IMR-90 (cell line): ENCODE measurements at regions not wholly inside any gene's neighbourhood (a gene's known extent, or its start where the extent isn't known, plus 50 kb on each side); places are given as distances from the start of the nearest gene placed in this dataset.

Experiments used
- ATAC-seq: fragments of 200-7000 bp; cut with Tn5 transposase; 2 replicates; pipeline ENCODE4 v1.9.1; 2020; ENCODE audit warnings: low read depth, mild to moderate bottlenecking, moderate library complexity
- BruUV-seq: library from RNA; stranded (reverse); fragments of 400-500 nt; replicated peaks from 2 replicates; lab custom pipeline; 2021; lab: Mats Ljungman, UMichigan
- CTCF ChIA-PET: fragments of 300-600 bp; formaldehyde crosslinking; extraction: SDS; loops from one replicate; lab custom pipeline; 2021; ENCODE audit warnings: antibody characterized with exemption; lab: Yijun Ruan, JAX
- POLR2A ChIA-PET: fragments of 300-600 bp; sonication (Branson Sonifier 250); formaldehyde crosslinking; loops from one replicate; lab custom pipeline; 2022; ENCODE audit warnings: antibody characterized with exemption; ENCODE audit not compliant: unreplicated experiment; lab: Charles Lee
- DNase-seq: peaks from one replicate; pipeline ENCODE4 v3.0.0; 2013
- H2AFZ ChIP-seq: replicated peaks from 2 replicates; pipeline ENCODE3; 2013; ENCODE audit warnings: low read length, mild to moderate bottlenecking; ENCODE audit not compliant: poor library complexity
- H2AK5ac ChIP-seq: 2 replicates; pipeline ENCODE4 v1.6.1; 2013; ENCODE audit warnings: low read depth, low read length, inconsistent platforms
- H2AK9ac ChIP-seq: replicated peaks from 2 replicates; pipeline ENCODE3; 2013; ENCODE audit warnings: mild to moderate bottlenecking, low read depth, low read length, moderate library complexity; ENCODE audit not compliant: poor library complexity
- H2BK120ac ChIP-seq: 2 replicates; pipeline ENCODE4 v1.6.1; 2013; ENCODE audit warnings: low read depth, low read length, inconsistent platforms
- H2BK15ac ChIP-seq: 3 replicates; pipeline ENCODE4 v1.6.1; 2013; ENCODE audit warnings: low read depth, low read length, inconsistent platforms
- H2BK20ac ChIP-seq: 2 replicates; pipeline ENCODE4 v1.6.1; 2013; ENCODE audit warnings: low read depth, mild to moderate bottlenecking, inconsistent platforms, low read length, moderate library complexity
- H2BK5ac ChIP-seq: 2 replicates; pipeline ENCODE4 v1.6.1; 2013; ENCODE audit warnings: mild to moderate bottlenecking, low read depth, low read length, inconsistent platforms; ENCODE audit not compliant: poor library complexity, severe bottlenecking
- H3K14ac ChIP-seq: replicated peaks from 2 replicates; pipeline ENCODE4 v1.6.1; 2013; ENCODE audit warnings: low read depth, low read length, inconsistent platforms
- H3K18ac ChIP-seq: 2 replicates; pipeline ENCODE4 v1.6.1; 2013; ENCODE audit warnings: low read depth, low read length, control low read depth
- H3K23ac ChIP-seq: 2 replicates; pipeline ENCODE4 v1.6.1; 2013; ENCODE audit warnings: low read depth, low read length, inconsistent platforms
- H3K27ac ChIP-seq: 2 replicates; pipeline ENCODE4 v1.5.1; 2013; ENCODE audit warnings: mild to moderate bottlenecking, control low read depth, low read length; ENCODE audit not compliant: insufficient read depth
- H3K27me3 ChIP-seq: 2 replicates; pipeline ENCODE4 v1.6.1; 2013; ENCODE audit warnings: low read length; ENCODE audit not compliant: control insufficient read depth, insufficient read depth
- H3K36me3 ChIP-seq: 2 replicates; pipeline ENCODE4 v1.6.1; 2013; ENCODE audit warnings: low read length, mixed read lengths; ENCODE audit not compliant: control insufficient read depth, insufficient read depth
- H3K4ac ChIP-seq: 2 replicates; pipeline ENCODE4 v1.6.1; 2013; ENCODE audit warnings: low read depth, low read length, inconsistent platforms
- H3K4me1 ChIP-seq: 2 replicates; pipeline ENCODE4 v1.6.1; 2013; ENCODE audit warnings: low read length, mixed read lengths; ENCODE audit not compliant: control insufficient read depth, insufficient read depth
- H3K4me2 ChIP-seq: 2 replicates; pipeline ENCODE4 v1.6.1; 2013; ENCODE audit warnings: low read depth, mild to moderate bottlenecking, control low read depth, low read length, moderate library complexity
- H3K4me3 ChIP-seq: 2 replicates; pipeline ENCODE4 v1.5.1; 2013; ENCODE audit warnings: low read depth, mild to moderate bottlenecking, control low read depth, low read length, moderate library complexity; ENCODE audit not compliant: insufficient read depth
- H3K56ac ChIP-seq: 2 replicates; pipeline ENCODE4 v1.6.1; 2013; ENCODE audit warnings: low read length, inconsistent platforms; ENCODE audit not compliant: insufficient read depth; ENCODE audit errors: extremely low read depth
- H3K79me1 ChIP-seq, 2 experiments: 2 replicates each; pipeline ENCODE4 v1.6.1; 2013; ENCODE audit warnings: low read length in 2 of 2, inconsistent platforms in 1 of 2, low read depth in 1 of 2
- H3K9ac ChIP-seq: 2 replicates; pipeline ENCODE4 v1.6.1; 2013; ENCODE audit warnings: low read depth, low read length, control low read depth
- H3K9me1 ChIP-seq: 2 replicates; pipeline ENCODE4 v1.6.1; 2013; ENCODE audit warnings: low read length, inconsistent platforms; ENCODE audit not compliant: insufficient read depth
- H3K9me3 ChIP-seq: 2 replicates; pipeline ENCODE4 v1.6.1; 2013; ENCODE audit warnings: low read length; ENCODE audit not compliant: control insufficient read depth, insufficient read depth
- H4K20me1 ChIP-seq: 2 replicates; pipeline ENCODE4 v1.6.1; 2013; ENCODE audit warnings: low read length, inconsistent platforms; ENCODE audit not compliant: insufficient read depth
- H4K5ac ChIP-seq: 2 replicates; pipeline ENCODE4 v1.6.1; 2013; ENCODE audit warnings: mild to moderate bottlenecking, low read depth, low read length, control low read depth
- H4K8ac ChIP-seq, 2 experiments: 2 replicates each; pipeline ENCODE4 v1.6.1; 2013; ENCODE audit warnings: low read depth in 2 of 2, low read length in 2 of 2, control low read depth in 1 of 2, inconsistent platforms in 1 of 2
- H4K91ac ChIP-seq: 2 replicates; pipeline ENCODE4 v1.6.1; 2013; ENCODE audit warnings: low read depth, low read length, inconsistent platforms; ENCODE audit not compliant: insufficient read depth
- MAZ ChIP-seq: IDR thresholded peaks from 2 replicates; pipeline ENCODE4 v1.6.1; 2012; ENCODE audit warnings: low read depth, mild to moderate bottlenecking, low read length, improper control_type of control experiment, moderate library complexity, borderline replicate concordance
- MXI1 ChIP-seq: IDR thresholded peaks from 2 replicates; pipeline ENCODE4 v1.6.1; 2012; ENCODE audit warnings: low read depth, mild to moderate bottlenecking, low read length, moderate library complexity, borderline replicate concordance
- RAD21 ChIP-seq: IDR thresholded peaks from 2 replicates; pipeline ENCODE4 v1.6.1; 2012; ENCODE audit warnings: low read length, improper control_type of control experiment
- WGBS, 2 experiments: methylation state at CpG; one replicate each; pipeline versions ENCODE4 v1.1.5 to v1.1.7; 2013; ENCODE audit warnings: missing lambda C conversion rate in 2 of 2; ENCODE audit not compliant: insufficient read length in 1 of 2; ENCODE audit errors: extremely low coverage in 2 of 2; 5-methylcytosine and 5-hydroxymethylcytosine counted together
- dilution Hi-C: fragments of 300-500 bp; cut with HindIII; formaldehyde crosslinking; loops from one replicate; pipeline ENCODE4 v1.14.3; 2018; ENCODE audit warnings: low sequenced_read_pairs; ENCODE audit not compliant: unreplicated experiment
- in situ Hi-C: fragments of 300-500 bp; cut with MboI; formaldehyde crosslinking; loops from 3 replicates; pipeline ENCODE4 v1.14.3; 2019; ENCODE audit warnings: low sequenced_read_pairs, inconsistent platforms, mixed read lengths
- intact Hi-C: fragments of 100-400 bp; cut with micrococcal nuclease; formaldehyde crosslinking; loops from 2 replicates; pipeline ENCODE4 v1.10.0; 2022
- TF ChIP-seq, protein P1 (sequence below): fragments of 150-350 bp; IDR thresholded peaks from 2 replicates; pipeline ENCODE4 v1.6.1; 2016; ENCODE audit warnings: low read depth, mild to moderate bottlenecking, low read length, moderate library complexity, borderline replicate concordance

GRCh38 chr20:40634891-40635290 lies 54.1 kb downstream of the MAFB start:
- H2BK20ac ChIP-seq: no peak overlapping the region
- H4K5ac ChIP-seq: no peak overlapping the region
- no peak overlapping the region for H2BK120ac ChIP-seq
- H4K8ac ChIP-seq: no peak overlapping the region
- H3K79me1 ChIP-seq: no peaks in the 10 kb centered on the region
- ChIA-PET CTCF (no interaction called here), POLR2A (no interaction called here)
- no peak overlapping the region for H3K14ac ChIP-seq
- no peaks in the 10 kb centered on the region for H3K9me1 ChIP-seq
- H3K4me1 ChIP-seq: no peaks in the 10 kb centered on the region
- DNase-seq (no peak), ATAC-seq (no peak)
- no TSS peak for BruUV-seq
- H2AK5ac ChIP-seq: no peak overlapping the region
- intact Hi-C loops (no loop called here), in situ Hi-C loops (no loop called here), dilution Hi-C loops (no loop called here)
- H2AK9ac ChIP-seq: no peak overlapping the region
- H2AFZ ChIP-seq: no peak overlapping the region
- H3K23ac ChIP-seq: no peak overlapping the region
- no peak overlapping the region for H3K4me2 ChIP-seq
- H4K91ac ChIP-seq: no peak overlapping the region
- no peak overlapping the region for H3K4ac ChIP-seq
- no peaks in the 10 kb centered on the region for H4K20me1 ChIP-seq
- H3K27me3 ChIP-seq: no peaks in the 10 kb centered on the region; the same call in 1 of the 2 replicates
- H3K56ac ChIP-seq: no peak overlapping the region
- no peak overlapping the region for H2BK5ac ChIP-seq
- H3K9me3 ChIP-seq: no peaks in the 10 kb centered on the region
- no peak overlapping the region for H3K4me3 ChIP-seq
- H3K36me3 ChIP-seq: no peaks in the 10 kb centered on the region
- no peak overlapping the region for H3K27ac ChIP-seq
- WGBS, 2 experiments: 60% methylated on average over 2 of the region's 3 CpGs; no CpG with 5 or more reads in 1 of the 2 experiments
- no peak overlapping the region for H2BK15ac ChIP-seq
- no peak overlapping the region for H3K18ac ChIP-seq
- H3K9ac ChIP-seq: no peak overlapping the region
- TF ChIP-seq MAZ (no peak), RAD21 (no peak), MXI1 (no peak)
- TF ChIP-seq, protein P1, sequence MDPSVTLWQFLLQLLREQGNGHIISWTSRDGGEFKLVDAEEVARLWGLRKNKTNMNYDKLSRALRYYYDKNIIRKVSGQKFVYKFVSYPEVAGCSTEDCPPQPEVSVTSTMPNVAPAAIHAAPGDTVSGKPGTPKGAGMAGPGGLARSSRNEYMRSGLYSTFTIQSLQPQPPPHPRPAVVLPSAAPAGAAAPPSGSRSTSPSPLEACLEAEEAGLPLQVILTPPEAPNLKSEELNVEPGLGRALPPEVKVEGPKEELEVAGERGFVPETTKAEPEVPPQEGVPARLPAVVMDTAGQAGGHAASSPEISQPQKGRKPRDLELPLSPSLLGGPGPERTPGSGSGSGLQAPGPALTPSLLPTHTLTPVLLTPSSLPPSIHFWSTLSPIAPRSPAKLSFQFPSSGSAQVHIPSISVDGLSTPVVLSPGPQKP: no peak
